ENCODE measurements at regions not wholly inside any gene's neighbourhood (a gene's known extent, or its start where the extent isn't known, plus 50 kb on each side); places are given as distances from the start of the nearest gene placed in this dataset.

- H3K9me2 ChIP-seq (replicated peaks; ENCODE audit: control insufficient read depth, low read length) = no peaks in the 10 kb centered on the region
These were observed 135.9 kb upstream of the HMCN1 start for GRCh38 chr1:185598332-185598731.

DNA sequence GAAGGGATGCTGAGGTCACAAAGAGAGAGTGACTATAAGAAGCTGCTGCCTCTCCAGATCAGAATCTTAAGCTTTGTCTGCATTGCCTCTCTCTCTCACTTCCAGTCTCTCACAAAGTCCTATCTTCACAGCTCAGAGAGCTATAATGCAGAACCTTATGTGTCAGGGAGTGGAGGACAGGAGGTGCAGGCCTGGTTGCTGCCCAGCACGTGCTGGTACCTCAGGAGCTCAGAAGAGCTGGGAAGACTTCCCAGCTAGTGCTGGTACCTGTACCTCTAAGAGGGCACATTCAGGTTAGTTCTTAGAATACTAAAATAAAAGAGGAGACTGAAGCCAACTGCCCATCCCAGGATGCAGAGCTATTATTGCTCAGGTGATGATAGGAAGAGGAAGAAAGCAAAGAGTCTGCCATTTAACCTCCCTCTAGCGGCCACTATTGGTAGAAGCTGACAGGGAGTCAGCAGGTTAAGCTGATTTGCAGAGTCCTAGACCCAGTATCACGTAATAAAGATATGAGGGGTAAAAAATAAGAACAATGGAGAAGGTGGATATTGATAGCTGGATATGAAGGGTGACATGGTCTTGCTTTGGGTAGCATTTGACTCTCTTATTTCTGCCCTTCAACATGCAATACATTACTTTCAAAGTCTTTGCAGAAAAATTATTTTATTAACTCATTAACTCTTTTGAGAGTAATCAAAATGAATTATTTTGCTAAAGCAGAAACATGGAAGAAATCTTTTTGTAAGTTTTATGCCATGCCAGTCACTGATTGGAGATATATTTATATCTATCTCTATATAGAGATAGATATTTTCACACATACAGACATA is 138.1 kb upstream of the HMCN1 start:
- no peaks in the 10 kb centered on the region for H3K79me2 ChIP-seq (ENCODE audit: control insufficient read depth, low read length)
- no peaks in the 10 kb centered on the region for H3K9me3 ChIP-seq (ENCODE audit: control insufficient read depth, insufficient read depth, low read length)
- no peak overlapping the region for H3K4me3 ChIP-seq (ENCODE audit: low read length)
- H3K9me2 ChIP-seq (replicated peaks; ENCODE audit: control insufficient read depth, low read length) = no peaks in the 10 kb centered on the region
- no peaks in the 10 kb centered on the region for H3K4me1 ChIP-seq (ENCODE audit: control insufficient read depth, low read length)
- no peaks in the 10 kb centered on the region for H3F3A ChIP-seq (ENCODE audit: control insufficient read depth, insufficient read depth)
- H3K36me3 ChIP-seq (ENCODE audit: control insufficient read depth, low read length) = no peaks in the 10 kb centered on the region
- TF ChIP-seq CTCF (IDR thresholded peaks at IDR 0.05; ENCODE audit: low read depth, low read length, poor library complexity, severe bottlenecking) = peak; percentile 85
- no peak for TF ChIP-seq EZH2phosphoT487 (IDR thresholded peaks at IDR 0.05; ENCODE audit: borderline replicate concordance, low read length)
- no peak overlapping the region for H3K27ac ChIP-seq (ENCODE audit: low read depth, low read length)
- no peak overlapping the region for H3K4me2 ChIP-seq (ENCODE audit: low read length)
- no peaks in the 10 kb centered on the region for H3K27me3 ChIP-seq (ENCODE audit: control insufficient read depth, low read length)
- H4K20me1 ChIP-seq (ENCODE audit: control insufficient read depth, insufficient read depth, low read depth, low read length) = no peaks in the 10 kb centered on the region

More at GRCh38 chr1:185598332-185598731, 135.9 kb upstream of the HMCN1 start:
- no peaks in the 10 kb centered on the region for H3K79me2 ChIP-seq (ENCODE audit: control insufficient read depth, low read length)
- H4K20me1 ChIP-seq (ENCODE audit: control insufficient read depth, insufficient read depth, low read depth, low read length) = no peaks in the 10 kb centered on the region
- no peak overlapping the region for H3K27ac ChIP-seq (ENCODE audit: low read depth, low read length)
- peaks cover 3% of the 10 kb centered on the region; the same call in 1 of the 2 replicates for H3K27me3 ChIP-seq (ENCODE audit: control insufficient read depth, low read length)
- no peak overlapping the region for H3K4me3 ChIP-seq (ENCODE audit: low read length)
- no peaks in the 10 kb centered on the region for H3K36me3 ChIP-seq (ENCODE audit: control insufficient read depth, low read length)
- TF ChIP-seq CTCF (IDR thresholded peaks at IDR 0.05; ENCODE audit: low read depth, low read length, poor library complexity, severe bottlenecking) = no peak
- TF ChIP-seq EZH2phosphoT487 (IDR thresholded peaks at IDR 0.05; ENCODE audit: borderline replicate concordance, low read length) = no peak
- H3K9me3 ChIP-seq (ENCODE audit: control insufficient read depth, insufficient read depth, low read length) = no peaks in the 10 kb centered on the region
- H3K4me1 ChIP-seq (ENCODE audit: control insufficient read depth, low read length) = no peaks in the 10 kb centered on the region
- no peak overlapping the region for H3K4me2 ChIP-seq (ENCODE audit: low read length)
- no peaks in the 10 kb centered on the region for H3F3A ChIP-seq (ENCODE audit: control insufficient read depth, insufficient read depth)

- no peaks in the 10 kb centered on the region for H4K20me1 ChIP-seq (ENCODE audit: control insufficient read depth, insufficient read depth, low read depth, low read length)
- no peak overlapping the region for H3K27ac ChIP-seq (ENCODE audit: low read depth, low read length)
- H3K79me2 ChIP-seq (ENCODE audit: control insufficient read depth, low read length) = no peaks in the 10 kb centered on the region
- H3K27me3 ChIP-seq (ENCODE audit: control insufficient read depth, low read length) = no peaks in the 10 kb centered on the region
- no peak overlapping the region for H3K4me3 ChIP-seq (ENCODE audit: low read length)
- H3K9me2 ChIP-seq (replicated peaks; ENCODE audit: control insufficient read depth, low read length) = no peaks in the 10 kb centered on the region
- no peak for TF ChIP-seq CTCF (IDR thresholded peaks at IDR 0.05; ENCODE audit: low read depth, low read length, poor library complexity, severe bottlenecking)
- TF ChIP-seq EZH2phosphoT487 (IDR thresholded peaks at IDR 0.05; ENCODE audit: borderline replicate concordance, low read length) = no peak
- H3K4me1 ChIP-seq (ENCODE audit: control insufficient read depth, low read length) = no peaks in the 10 kb centered on the region
- no peaks in the 10 kb centered on the region for H3K9me3 ChIP-seq (ENCODE audit: control insufficient read depth, insufficient read depth, low read length)
- H3F3A ChIP-seq (ENCODE audit: control insufficient read depth, insufficient read depth) = no peaks in the 10 kb centered on the region
- H3K36me3 ChIP-seq (ENCODE audit: control insufficient read depth, low read length) = no peaks in the 10 kb centered on the region
- H3K4me2 ChIP-seq (ENCODE audit: low read length) = no peak overlapping the region
These were observed 139.3 kb upstream of the HMCN1 start for GRCh38 chr1:185594786-185595410.
